Mesendoderm (in vitro differentiated cells): ENCODE measurements at regions not wholly inside any gene's neighbourhood (a gene's known extent, or its start where the extent isn't known, plus 50 kb on each side); places are given as distances from the start of the nearest gene placed in this dataset.
"Not testable (repeated sequence)": the region's sequence is repeated elsewhere in the genome, so short reads cannot be mapped to it uniquely, and the experiment has no call there.

ENCODE experiments used
- DNase-seq: peaks from one replicate; pipeline ENCODE4 v3.0.0; 2013
- H2AK5ac ChIP-seq: 2 replicates; pipeline ENCODE4 v1.6.1; 2013; ENCODE audit warnings: low read length, inconsistent platforms
- H2BK120ac ChIP-seq: 2 replicates; pipeline ENCODE4 v1.6.1; 2013; ENCODE audit warnings: low read depth, mild to moderate bottlenecking, low read length, moderate library complexity, mixed read lengths
- H2BK15ac ChIP-seq: replicated peaks from 2 replicates; pipeline ENCODE4 v1.6.1; 2013; ENCODE audit warnings: low read depth, mild to moderate bottlenecking, moderate library complexity
- H2BK5ac ChIP-seq: 2 replicates; pipeline ENCODE4 v1.6.1; 2013; ENCODE audit warnings: low read length, inconsistent platforms
- H3K18ac ChIP-seq: 2 replicates; pipeline ENCODE4 v1.6.1; 2013; ENCODE audit warnings: mild to moderate bottlenecking, low read length, mixed read lengths
- H3K23ac ChIP-seq: one replicate; pipeline ENCODE4 v1.6.1; 2013; ENCODE audit warnings: low read length
- H3K27ac ChIP-seq: 2 replicates; pipeline ENCODE4 v1.5.1; 2013; ENCODE audit warnings: low read depth, mild to moderate bottlenecking, inconsistent platforms, low read length, moderate library complexity
- H3K27me3 ChIP-seq: 2 replicates; pipeline ENCODE4 v1.6.1; 2013; ENCODE audit warnings: low read length, control low read depth, mild to moderate bottlenecking, inconsistent platforms; ENCODE audit not compliant: insufficient read depth, poor library complexity
- H3K36me3 ChIP-seq: 2 replicates; pipeline ENCODE4 v1.6.1; 2013; ENCODE audit warnings: low read length, inconsistent platforms; ENCODE audit not compliant: control insufficient read depth, insufficient read depth
- H3K4ac ChIP-seq: one replicate; pipeline ENCODE4 v1.6.1; 2013; ENCODE audit warnings: low read depth, mild to moderate bottlenecking, low read length, moderate library complexity
- H3K4me1 ChIP-seq: 2 replicates; pipeline ENCODE4 v1.6.1; 2013; ENCODE audit warnings: low read depth, low read length, inconsistent platforms; ENCODE audit not compliant: control insufficient read depth
- H3K4me2 ChIP-seq: 2 replicates; pipeline ENCODE4 v1.6.1; 2013; ENCODE audit warnings: low read length
- H3K4me3 ChIP-seq: 2 replicates; pipeline ENCODE4 v1.5.1; 2013; ENCODE audit warnings: mild to moderate bottlenecking, low read length
- H3K56ac ChIP-seq: one replicate; pipeline ENCODE4 v1.6.1; 2013; ENCODE audit warnings: low read length
- H3K79me1 ChIP-seq: 2 replicates; pipeline ENCODE4 v1.6.1; 2013; ENCODE audit warnings: low read length, inconsistent platforms
- H3K79me2 ChIP-seq: 2 replicates; pipeline ENCODE4 v1.6.1; 2013; ENCODE audit warnings: mild to moderate bottlenecking, low read length; ENCODE audit not compliant: control insufficient read depth, insufficient read depth
- H3K9ac ChIP-seq: 2 replicates; pipeline ENCODE4 v1.6.1; 2013; ENCODE audit warnings: low read length, inconsistent platforms
- H4K5ac ChIP-seq: one replicate; pipeline ENCODE4 v1.6.1; 2013; ENCODE audit warnings: low read length
- H4K8ac ChIP-seq: one replicate; pipeline ENCODE4 v1.6.1; 2013; ENCODE audit warnings: low read depth, mild to moderate bottlenecking, control low read depth, low read length, moderate library complexity
- WGBS: extraction: QIAGEN DNeasy Blood & Tissue Kit; methylation state at CpG from one replicate; pipeline ENCODE4 v1.1.7; 2013; ENCODE audit warnings: low lambda C conversion rate, missing lambda C conversion rate; ENCODE audit not compliant: insufficient coverage; ENCODE audit errors: extremely low coverage; 5-methylcytosine and 5-hydroxymethylcytosine counted together

DNA sequence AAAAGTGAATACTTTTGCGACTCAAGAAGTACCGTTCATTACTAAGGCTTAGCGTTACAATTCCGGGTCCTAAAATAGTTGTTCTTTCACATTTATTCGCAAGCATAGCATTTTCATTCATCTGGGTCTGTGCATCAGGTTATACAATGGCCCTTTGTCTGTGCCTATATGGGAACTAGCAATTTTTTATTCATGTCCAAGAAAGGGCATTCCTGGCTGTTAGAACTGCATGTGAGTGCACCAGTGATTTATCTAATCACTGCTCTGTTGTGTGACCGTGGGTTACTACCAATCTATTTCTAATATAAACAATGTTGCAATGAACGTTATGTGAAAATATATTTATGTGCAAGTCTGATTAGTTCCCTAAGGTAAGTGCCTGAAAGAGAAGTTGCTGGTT is 63.8 kb downstream of the SPANXA1 start:
- no CpG with 5 or more reads among the region's 7 CpGs for WGBS
- H2BK120ac ChIP-seq, DNase-seq, H3K18ac ChIP-seq, H3K79me2 ChIP-seq, H3K9ac ChIP-seq, H3K4me2 ChIP-seq, H3K36me3 ChIP-seq, H3K23ac ChIP-seq, H3K4ac ChIP-seq, H3K79me1 ChIP-seq, H2BK5ac ChIP-seq, H4K5ac ChIP-seq, H4K8ac ChIP-seq, H3K56ac ChIP-seq, H2AK5ac ChIP-seq, H2BK15ac ChIP-seq, H3K27ac ChIP-seq, H3K4me1 ChIP-seq, H3K27me3 ChIP-seq, H3K4me3 ChIP-seq: not testable (repeated sequence)

DNA sequence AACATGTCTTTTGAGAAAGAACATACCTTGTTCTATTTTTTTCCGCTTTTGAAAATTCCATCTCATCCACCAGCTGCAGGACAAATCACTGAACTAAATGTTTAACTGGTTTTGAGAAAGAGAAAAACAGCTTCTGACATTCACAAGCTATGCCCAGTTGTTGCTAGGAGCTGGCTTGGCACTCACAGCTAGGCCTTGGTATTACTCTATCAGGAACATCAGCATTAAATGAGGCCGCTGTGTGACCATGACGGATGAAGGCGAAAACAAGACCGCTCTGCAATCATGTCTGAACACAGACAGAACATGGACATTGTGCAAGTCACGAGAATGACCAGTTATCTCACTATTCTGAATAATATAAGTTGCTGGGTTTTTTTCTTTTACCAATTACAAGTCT is 108.8 kb downstream of the SPANXA1 start:
- H3K4ac ChIP-seq, H3K79me2 ChIP-seq, H3K79me1 ChIP-seq, H3K27me3 ChIP-seq, H4K5ac ChIP-seq, H3K56ac ChIP-seq, DNase-seq, H3K4me1 ChIP-seq, H3K36me3 ChIP-seq, H3K4me3 ChIP-seq, H3K18ac ChIP-seq, H2BK5ac ChIP-seq, H3K23ac ChIP-seq, H4K8ac ChIP-seq, H2BK15ac ChIP-seq, H3K4me2 ChIP-seq, H2AK5ac ChIP-seq, H3K27ac ChIP-seq, H3K9ac ChIP-seq, H2BK120ac ChIP-seq: not testable (repeated sequence)
- no CpG with 5 or more reads among the region's 6 CpGs for WGBS

DNA sequence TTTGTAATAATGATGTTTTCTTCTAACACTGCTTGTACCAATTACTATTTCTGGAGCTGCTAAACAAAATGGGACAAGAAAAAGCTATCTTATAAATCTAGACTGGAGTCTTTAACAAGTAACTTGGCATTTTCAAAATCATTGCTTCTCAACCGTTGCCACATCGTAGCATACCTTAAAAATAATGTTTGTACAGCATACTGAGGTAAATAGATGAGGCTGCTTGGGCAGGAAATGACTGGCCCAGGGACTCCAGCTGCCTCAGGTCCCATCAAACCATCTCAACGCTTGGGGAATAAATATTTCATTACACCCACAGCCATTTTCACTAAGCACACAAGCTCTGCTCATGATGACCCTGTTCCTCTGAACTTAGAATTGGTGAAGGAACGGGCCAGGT is 115.1 kb downstream of the SPANXA1 start:
- no peaks in the 10 kb centered on the region for H3K79me2 ChIP-seq
- H3K36me3 ChIP-seq: no peaks in the 10 kb centered on the region
- H3K4ac ChIP-seq: no peak overlapping the region
- H3K4me3 ChIP-seq: no peak overlapping the region
- H3K4me1 ChIP-seq: no peaks in the 10 kb centered on the region
- H4K8ac ChIP-seq: no peak overlapping the region
- H2BK120ac ChIP-seq: no peak overlapping the region
- no CpG with 5 or more reads among the region's 4 CpGs for WGBS
- H2BK5ac ChIP-seq: no peak overlapping the region
- H3K18ac ChIP-seq: no peak overlapping the region
- no peak overlapping the region for H2BK15ac ChIP-seq
- H3K56ac ChIP-seq: no peak overlapping the region
- H3K27me3 ChIP-seq: no peaks in the 10 kb centered on the region
- H3K23ac ChIP-seq: no peak overlapping the region
- H3K9ac ChIP-seq: no peak overlapping the region
- no peak overlapping the region for H2AK5ac ChIP-seq
- H3K4me2 ChIP-seq: no peak overlapping the region
- no peak overlapping the region for H3K27ac ChIP-seq
- no peak overlapping the region for H4K5ac ChIP-seq
- H3K79me1 ChIP-seq: no peaks in the 10 kb centered on the region
- DNase-seq: no peak

DNA sequence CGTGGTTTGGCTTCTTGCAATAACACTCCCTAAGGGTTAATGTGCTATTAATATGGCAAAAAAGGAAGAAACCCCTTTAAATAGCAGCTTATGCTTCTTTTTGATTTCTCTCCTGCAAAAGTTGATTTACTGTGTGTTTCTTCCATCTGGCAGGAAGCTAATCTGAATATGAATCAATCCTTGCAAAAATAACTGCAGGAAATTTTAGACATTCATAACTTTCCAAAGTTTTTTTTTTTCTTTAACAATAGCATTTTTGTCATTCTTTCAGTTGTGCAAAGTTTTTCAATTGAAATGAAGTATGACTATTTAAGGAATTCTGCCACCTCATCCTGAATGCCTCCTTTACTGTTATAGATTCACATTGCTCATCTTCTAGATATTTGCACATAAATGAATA is 115.6 kb downstream of the SPANXA1 start:
- H3K18ac ChIP-seq: no peak overlapping the region
- no peaks in the 10 kb centered on the region for H3K27me3 ChIP-seq
- no peaks in the 10 kb centered on the region for H3K79me2 ChIP-seq
- no peak overlapping the region for H4K5ac ChIP-seq
- H2BK120ac ChIP-seq: no peak overlapping the region
- no peaks in the 10 kb centered on the region for H3K79me1 ChIP-seq
- H2BK15ac ChIP-seq: no peak overlapping the region
- no peak overlapping the region for H3K23ac ChIP-seq
- DNase-seq: no peak
- no peak overlapping the region for H3K4ac ChIP-seq
- H3K9ac ChIP-seq: no peak overlapping the region
- no peak overlapping the region for H3K56ac ChIP-seq
- no peak overlapping the region for H3K27ac ChIP-seq
- no peak overlapping the region for H2AK5ac ChIP-seq
- no peak overlapping the region for H2BK5ac ChIP-seq
- H3K4me2 ChIP-seq: no peak overlapping the region
- H3K36me3 ChIP-seq: no peaks in the 10 kb centered on the region
- WGBS: no CpG with 5 or more reads among the region's 1 CpG
- H4K8ac ChIP-seq: no peak overlapping the region
- no peak overlapping the region for H3K4me3 ChIP-seq
- no peaks in the 10 kb centered on the region for H3K4me1 ChIP-seq

DNA sequence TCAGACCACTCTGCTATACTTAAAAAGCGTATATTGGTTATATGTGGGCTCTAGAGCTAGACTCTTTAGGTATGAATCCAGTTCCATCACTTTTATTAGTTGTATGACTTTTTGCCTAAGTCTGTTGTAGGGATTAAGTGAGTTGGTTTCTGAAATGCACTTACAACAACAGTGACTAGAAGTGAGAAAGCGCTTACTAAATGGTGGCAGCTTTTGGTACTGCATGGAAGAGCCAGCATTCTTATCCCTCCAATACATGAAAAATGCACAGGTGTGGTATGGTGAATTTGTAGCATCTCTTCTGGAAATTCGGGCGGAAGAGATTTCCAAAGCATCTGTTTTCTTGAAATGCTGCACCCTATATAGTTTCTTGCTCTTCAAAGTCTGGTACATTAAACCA is 117.1 kb downstream of the SPANXA1 start:
- no peak overlapping the region for H3K9ac ChIP-seq
- H4K8ac ChIP-seq: no peak overlapping the region
- no peak overlapping the region for H3K23ac ChIP-seq
- H3K4me1 ChIP-seq: no peaks in the 10 kb centered on the region
- no peak overlapping the region for H3K56ac ChIP-seq
- H4K5ac ChIP-seq: no peak overlapping the region
- no peak overlapping the region for H3K27ac ChIP-seq
- H3K79me2 ChIP-seq: no peaks in the 10 kb centered on the region
- no peak overlapping the region for H2AK5ac ChIP-seq
- no peak overlapping the region for H3K4me3 ChIP-seq
- no peaks in the 10 kb centered on the region for H3K79me1 ChIP-seq
- no peak overlapping the region for H2BK120ac ChIP-seq
- no peak overlapping the region for H3K18ac ChIP-seq
- no CpG with 5 or more reads among the region's 4 CpGs for WGBS
- H3K27me3 ChIP-seq: no peaks in the 10 kb centered on the region
- no peak overlapping the region for H3K4ac ChIP-seq
- DNase-seq: peak; percentile 13
- H3K4me2 ChIP-seq: no peak overlapping the region
- no peaks in the 10 kb centered on the region for H3K36me3 ChIP-seq
- H2BK15ac ChIP-seq: no peak overlapping the region
- H2BK5ac ChIP-seq: no peak overlapping the region

DNA sequence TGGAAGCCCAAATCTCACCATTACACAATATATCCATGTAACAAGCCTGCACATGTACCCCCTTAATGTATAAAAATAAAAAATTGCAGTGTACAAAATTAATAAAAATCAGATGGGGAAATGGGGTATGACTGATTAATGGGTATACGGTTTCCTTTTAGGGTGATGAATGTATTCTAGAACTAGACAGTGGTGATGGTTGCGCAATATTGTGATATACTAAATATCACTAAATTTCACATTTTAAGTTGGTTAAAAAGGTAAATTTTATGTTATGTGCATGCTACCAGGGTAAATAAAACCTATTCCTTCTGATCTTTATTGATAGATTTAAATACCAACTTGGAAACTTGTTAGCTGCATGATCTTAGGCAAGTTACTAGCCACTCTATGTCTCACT is 129.4 kb downstream of the SPANXA1 start:
- H3K23ac ChIP-seq: no peak overlapping the region
- no peak overlapping the region for H3K27ac ChIP-seq
- H4K8ac ChIP-seq: no peak overlapping the region
- no peaks in the 10 kb centered on the region for H3K79me1 ChIP-seq
- H2AK5ac ChIP-seq: no peak overlapping the region
- H2BK120ac ChIP-seq: no peak overlapping the region
- H3K4me1 ChIP-seq: no peaks in the 10 kb centered on the region
- no peak overlapping the region for H3K4ac ChIP-seq
- no peak for DNase-seq
- no peak overlapping the region for H3K18ac ChIP-seq
- H3K9ac ChIP-seq: no peak overlapping the region
- no peaks in the 10 kb centered on the region for H3K79me2 ChIP-seq
- no peak overlapping the region for H2BK5ac ChIP-seq
- H2BK15ac ChIP-seq: no peak overlapping the region
- no peak overlapping the region for H3K56ac ChIP-seq
- no peak overlapping the region for H3K4me3 ChIP-seq
- H3K36me3 ChIP-seq: no peaks in the 10 kb centered on the region
- H4K5ac ChIP-seq: no peak overlapping the region
- WGBS: no CpG with 5 or more reads among the region's 2 CpGs
- no peak overlapping the region for H3K4me2 ChIP-seq
- H3K27me3 ChIP-seq: no peaks in the 10 kb centered on the region
